ENCODE measurements at regions not wholly inside any gene's neighbourhood (a gene's known extent, or its start where the extent isn't known, plus 50 kb on each side); places are given as distances from the start of the nearest gene placed in this dataset.

DNA sequence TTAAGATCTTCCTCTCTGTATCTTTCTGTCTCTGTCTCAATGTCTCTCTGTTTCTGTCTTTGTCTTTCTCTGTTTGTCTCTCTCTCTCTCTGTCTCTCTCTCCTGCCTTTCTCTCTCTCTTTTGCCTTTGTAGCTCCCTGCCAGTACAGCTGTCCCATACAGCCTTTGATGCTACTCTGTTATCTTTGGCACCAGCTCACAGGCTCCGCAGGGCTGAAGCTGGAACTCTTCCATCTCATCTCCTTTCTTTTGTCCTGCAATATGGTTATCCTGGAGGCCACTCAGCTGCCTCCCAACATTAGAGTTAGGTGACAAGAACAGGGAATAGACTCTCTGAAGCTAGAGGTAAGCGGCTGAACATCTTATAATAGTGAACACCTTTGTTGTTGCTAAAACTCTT is 354.3 kb upstream of the NEGR1 start:
- ATAC-seq (ENCODE audit: low read depth in 2 of 2) = no peak
- H3K27ac Mint-ChIP-seq = no peak overlapping the region
- H3K4me3 Mint-ChIP-seq = no peak overlapping the region
- no peaks in the 10 kb centered on the region for H3K36me3 Mint-ChIP-seq
- no peaks in the 10 kb centered on the region for H3K9me3 Mint-ChIP-seq
- no peak for DNase-seq
- no peaks in the 10 kb centered on the region for H3K27me3 Mint-ChIP-seq
- no peaks in the 10 kb centered on the region for H3K4me1 Mint-ChIP-seq

- Mint-ChIP-seq H3K4me1 (no peaks in the 10 kb centered on the region), H3K27me3 (no peaks in the 10 kb centered on the region), H3K9me3 (no peaks in the 10 kb centered on the region), H3K4me3 (no peak overlapping the region), H3K36me3 (no peaks in the 10 kb centered on the region), H3K27ac (no peak overlapping the region)
- DNase-seq (no peak), ATAC-seq (ENCODE audit: low read depth in 2 of 2) (no peak)
Observed at GRCh38 chr1:72635719-72636118, 353.4 kb upstream of the NEGR1 start.

- H3K4me3 Mint-ChIP-seq = no peak overlapping the region
- DNase-seq (no peak), ATAC-seq (ENCODE audit: low read depth in 2 of 2) (no peak)
- H3K27me3 Mint-ChIP-seq = no peaks in the 10 kb centered on the region
- H3K27ac Mint-ChIP-seq = no peak overlapping the region
- H3K4me1 Mint-ChIP-seq = no peaks in the 10 kb centered on the region
- H3K36me3 Mint-ChIP-seq = no peaks in the 10 kb centered on the region
- H3K9me3 Mint-ChIP-seq = no peaks in the 10 kb centered on the region
Observed at GRCh38 chr1:72634946-72635345, 352.6 kb upstream of the NEGR1 start.

DNA sequence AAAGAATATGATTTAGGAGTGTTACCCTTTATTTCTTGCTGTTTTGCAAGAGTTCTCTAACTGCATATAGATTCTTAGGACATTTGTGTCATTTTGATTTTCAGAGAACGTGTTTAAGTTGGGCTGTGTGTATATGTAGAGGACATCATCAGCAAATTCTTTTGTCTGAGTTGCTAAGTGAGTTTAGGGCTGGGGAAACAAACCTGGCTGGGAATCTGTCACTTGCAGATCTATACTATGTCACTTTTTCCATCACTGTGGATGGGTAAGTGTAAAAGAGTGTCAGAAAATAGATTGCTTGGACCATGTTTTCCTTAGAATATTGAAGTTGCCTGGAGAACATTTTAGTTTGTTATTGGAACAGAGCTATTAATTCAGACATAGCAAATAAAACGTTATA is 349.1 kb upstream of the NEGR1 start:
- Mint-ChIP-seq H3K36me3 (no peaks in the 10 kb centered on the region), H3K9me3 (no peaks in the 10 kb centered on the region), H3K4me3 (no peak overlapping the region), H3K4me1 (no peaks in the 10 kb centered on the region), H3K27ac (no peak overlapping the region), H3K27me3 (no peaks in the 10 kb centered on the region)
- DNase-seq = no peak
- no peak for ATAC-seq (ENCODE audit: low read depth in 2 of 2)

GRCh38 chr1:72623299-72623708 is 341.0 kb upstream of the NEGR1 start:
- no peak for DNase-seq
- H3K4me1 Mint-ChIP-seq = peaks cover 0 to 6% (median 4%) of the 10 kb centered on the region in 3 donors

GRCh38 chr1:72620453-72620852 is 338.1 kb upstream of the NEGR1 start:
- Mint-ChIP-seq H3K9me3 (no peaks in the 10 kb centered on the region), H3K27me3 (no peaks in the 10 kb centered on the region), H3K4me3 (no peak overlapping the region), H3K27ac (no peak overlapping the region), H3K36me3 (no peaks in the 10 kb centered on the region), H3K4me1 (peaks cover 0 to 6% (median 4%) of the 10 kb centered on the region in 3 donors)
- no peak for ATAC-seq (ENCODE audit: low read depth in 2 of 2)
- no peak for DNase-seq

More at GRCh38 chr1:72623299-72623708, 341.0 kb upstream of the NEGR1 start:
- ATAC-seq (ENCODE audit: low read depth in 2 of 2) = peak in 1 of 2 donors; percentile 50
- no peaks in the 10 kb centered on the region for H3K27me3 Mint-ChIP-seq
- H3K4me3 Mint-ChIP-seq = peak overlapping the region in 2 of 8 donors; percentile 2 to 10
- H3K36me3 Mint-ChIP-seq = no peaks in the 10 kb centered on the region
- peak overlapping the region in 1 of 6 donors; percentile 4 for H3K27ac Mint-ChIP-seq
- no peaks in the 10 kb centered on the region for H3K9me3 Mint-ChIP-seq

DNA sequence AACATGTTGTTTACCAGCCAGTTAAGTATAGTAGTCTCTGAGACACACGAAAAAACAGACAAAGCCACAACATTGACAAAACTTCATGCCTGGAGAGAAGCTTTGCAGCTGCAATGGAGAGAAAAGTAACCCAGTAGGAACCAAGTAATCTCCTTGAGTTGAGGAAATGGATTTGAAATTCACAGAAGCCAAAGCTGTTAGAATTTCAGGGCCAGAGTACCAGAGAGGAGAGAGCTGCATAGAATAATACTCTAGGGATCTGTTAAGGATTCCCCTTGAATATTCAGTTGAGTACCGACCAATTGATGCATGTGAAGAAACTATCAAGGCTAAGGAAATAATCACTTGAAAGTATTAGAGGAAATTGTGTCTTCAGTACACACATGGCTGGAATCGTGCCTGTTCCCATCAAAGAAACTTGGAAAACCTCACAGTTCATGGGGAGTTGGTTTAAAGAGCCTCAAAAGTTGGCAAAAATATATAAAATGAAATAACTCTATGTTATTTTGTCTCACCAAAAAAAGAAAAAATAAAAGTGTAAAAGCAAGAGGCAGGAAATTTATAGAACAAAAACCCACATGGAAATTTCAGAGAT is 324.0 kb upstream of the NEGR1 start:
- no peaks in the 10 kb centered on the region for H3K36me3 Mint-ChIP-seq
- no peak for ATAC-seq (ENCODE audit: low read depth in 2 of 2)
- H3K27ac Mint-ChIP-seq = no peak overlapping the region
- no peak overlapping the region for H3K4me3 Mint-ChIP-seq
- no peaks in the 10 kb centered on the region for H3K27me3 Mint-ChIP-seq
- no peak for DNase-seq
- H3K9me3 Mint-ChIP-seq = no peaks in the 10 kb centered on the region
- no peaks in the 10 kb centered on the region for H3K4me1 Mint-ChIP-seq

DNA sequence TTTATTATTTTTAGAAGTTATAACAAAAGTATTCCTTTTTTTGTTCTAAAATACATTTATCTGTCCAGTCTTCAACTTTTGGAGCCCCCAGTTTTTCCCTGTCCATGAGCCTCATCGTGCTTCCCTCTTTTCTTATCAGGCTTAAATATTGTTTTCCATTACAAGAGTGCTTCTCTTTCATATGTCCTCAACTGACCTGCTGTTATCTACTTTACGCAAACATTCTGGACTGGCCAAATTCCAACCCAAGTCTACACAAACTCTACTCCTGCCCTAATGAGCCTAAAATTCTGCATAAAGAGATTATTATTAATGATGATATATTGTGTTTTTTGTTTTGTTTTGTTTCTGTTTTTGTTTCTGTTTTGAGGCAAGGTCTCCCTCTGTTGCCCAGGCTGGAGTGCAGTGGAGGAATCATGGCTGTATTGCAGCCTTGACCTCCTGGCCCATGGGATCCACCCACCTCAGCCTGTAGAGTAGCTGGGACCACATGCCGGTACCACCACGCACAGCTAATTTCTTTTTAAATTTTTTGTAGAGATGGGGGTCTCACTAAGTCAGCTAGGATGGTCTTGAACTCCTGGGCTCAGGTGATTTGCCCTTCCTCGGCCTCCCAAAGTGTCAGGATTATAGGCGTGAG is 318.8 kb upstream of the NEGR1 start:
- Mint-ChIP-seq H3K4me1 (no peaks in the 10 kb centered on the region), H3K4me3 (no peak overlapping the region), H3K27ac (no peak overlapping the region), H3K36me3 (no peaks in the 10 kb centered on the region), H3K9me3 (peaks cover 0 to 2% (median 0%) of the 10 kb centered on the region in 7 donors), H3K27me3 (no peaks in the 10 kb centered on the region)
- DNase-seq (no peak), ATAC-seq (ENCODE audit: low read depth in 2 of 2) (no peak)

DNA sequence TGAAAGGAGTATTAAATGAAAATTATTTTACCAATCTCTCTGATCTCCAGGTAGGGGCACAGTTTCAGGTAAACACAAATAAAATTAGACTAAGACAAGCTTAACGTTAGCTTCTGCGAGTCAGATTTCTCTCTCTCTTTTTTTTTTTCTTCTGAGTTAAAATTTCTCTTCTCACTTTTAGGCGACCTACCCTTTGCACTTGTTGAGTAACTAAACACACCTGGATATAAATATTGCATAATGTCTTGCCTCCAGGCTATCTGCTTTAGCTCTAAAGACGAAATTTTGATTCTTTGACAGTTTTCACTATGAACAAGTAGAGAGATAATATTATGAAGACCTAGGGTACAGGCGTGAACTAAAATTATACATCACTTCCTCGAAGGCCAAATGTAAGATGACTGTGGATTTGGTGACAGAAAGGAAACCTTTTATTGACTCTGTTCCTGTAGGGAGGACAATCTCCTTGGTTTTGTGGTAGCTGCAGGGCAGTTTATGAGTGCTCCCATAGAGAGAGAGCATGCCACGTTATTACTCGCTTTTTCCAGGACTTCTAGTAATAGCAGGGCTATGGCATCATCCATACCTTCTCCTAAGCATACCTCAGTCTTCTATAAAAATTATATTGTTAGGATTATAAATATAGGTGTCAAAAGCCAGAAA is 303.8 kb upstream of the NEGR1 start:
- Mint-ChIP-seq H3K36me3 (no peaks in the 10 kb centered on the region), H3K27ac (no peak overlapping the region), H3K4me3 (no peak overlapping the region), H3K9me3 (peaks cover 0 to 2% (median 0%) of the 10 kb centered on the region in 7 donors), H3K4me1 (no peaks in the 10 kb centered on the region), H3K27me3 (no peaks in the 10 kb centered on the region)
- DNase-seq = no peak
- no peak for ATAC-seq (ENCODE audit: low read depth in 2 of 2)

GRCh38 chr1:72579629-72580028 is 297.3 kb upstream of the NEGR1 start:
- H3K36me3 Mint-ChIP-seq = no peaks in the 10 kb centered on the region
- H3K27ac Mint-ChIP-seq = no peak overlapping the region
- peaks cover 0 to 3% (median 0%) of the 10 kb centered on the region in 7 donors for H3K9me3 Mint-ChIP-seq
- no peak overlapping the region for H3K4me3 Mint-ChIP-seq
- H3K4me1 Mint-ChIP-seq = no peaks in the 10 kb centered on the region
- no peak for DNase-seq
- no peaks in the 10 kb centered on the region for H3K27me3 Mint-ChIP-seq
- no peak for ATAC-seq (ENCODE audit: low read depth in 2 of 2)

GRCh38 chr1:72570815-72571214 is 288.5 kb upstream of the NEGR1 start:
- Mint-ChIP-seq H3K27ac (no peak overlapping the region), H3K4me3 (no peak overlapping the region), H3K9me3 (peaks cover 0 to 3% (median 0%) of the 10 kb centered on the region in 7 donors), H3K36me3 (no peaks in the 10 kb centered on the region), H3K27me3 (no peaks in the 10 kb centered on the region), H3K4me1 (no peaks in the 10 kb centered on the region)
- no peak for ATAC-seq (ENCODE audit: low read depth in 2 of 2)
- no peak for DNase-seq

DNA sequence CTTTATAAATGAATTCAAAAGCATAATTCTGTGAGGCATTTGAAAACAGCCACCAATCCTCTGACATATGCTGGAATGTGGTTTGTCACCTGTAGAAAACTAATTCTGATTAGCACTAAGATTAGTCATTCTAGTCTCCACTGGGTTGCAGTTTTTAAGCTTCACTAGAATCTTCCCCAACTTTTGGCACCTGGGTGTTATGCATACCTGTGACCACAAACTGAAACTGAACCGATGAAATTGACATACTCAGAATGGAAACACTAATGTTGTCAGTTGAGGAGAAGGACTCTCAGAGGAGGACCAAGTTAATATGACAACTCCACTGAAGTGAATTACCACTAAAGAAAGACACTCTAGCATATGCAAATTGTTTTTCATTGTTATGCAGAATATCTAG is 285.8 kb upstream of the NEGR1 start:
- ATAC-seq (ENCODE audit: low read depth in 2 of 2) (no peak), DNase-seq (no peak)
- Mint-ChIP-seq H3K36me3 (no peaks in the 10 kb centered on the region), H3K9me3 (peaks cover 0 to 3% (median 0%) of the 10 kb centered on the region in 7 donors), H3K4me3 (no peak overlapping the region), H3K27ac (no peak overlapping the region), H3K4me1 (no peaks in the 10 kb centered on the region), H3K27me3 (no peaks in the 10 kb centered on the region)

DNA sequence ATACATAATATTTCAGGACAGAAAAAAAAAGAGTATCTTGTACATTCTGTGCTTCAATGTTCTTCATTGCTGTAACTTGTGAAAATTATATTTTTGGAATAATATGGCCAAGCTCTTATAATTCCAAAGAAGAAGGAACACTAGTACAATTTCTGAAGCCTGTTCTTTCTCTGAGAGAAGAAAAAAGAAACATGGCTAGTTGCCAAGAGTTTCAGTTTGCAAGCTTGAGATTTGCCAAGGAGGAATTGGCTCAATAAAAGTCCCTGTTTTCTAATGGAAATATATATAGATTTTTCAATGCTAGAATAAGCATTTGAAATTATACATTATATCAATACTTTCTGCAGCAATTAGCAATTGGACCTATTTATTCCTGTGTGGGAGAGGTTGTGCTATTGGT is 285.2 kb upstream of the NEGR1 start:
- Mint-ChIP-seq H3K9me3 (peaks cover 0 to 3% (median 0%) of the 10 kb centered on the region in 7 donors), H3K4me1 (no peaks in the 10 kb centered on the region), H3K27ac (no peak overlapping the region), H3K36me3 (no peaks in the 10 kb centered on the region), H3K4me3 (no peak overlapping the region), H3K27me3 (no peaks in the 10 kb centered on the region)
- ATAC-seq (ENCODE audit: low read depth in 2 of 2) (no peak), DNase-seq (no peak)

DNA sequence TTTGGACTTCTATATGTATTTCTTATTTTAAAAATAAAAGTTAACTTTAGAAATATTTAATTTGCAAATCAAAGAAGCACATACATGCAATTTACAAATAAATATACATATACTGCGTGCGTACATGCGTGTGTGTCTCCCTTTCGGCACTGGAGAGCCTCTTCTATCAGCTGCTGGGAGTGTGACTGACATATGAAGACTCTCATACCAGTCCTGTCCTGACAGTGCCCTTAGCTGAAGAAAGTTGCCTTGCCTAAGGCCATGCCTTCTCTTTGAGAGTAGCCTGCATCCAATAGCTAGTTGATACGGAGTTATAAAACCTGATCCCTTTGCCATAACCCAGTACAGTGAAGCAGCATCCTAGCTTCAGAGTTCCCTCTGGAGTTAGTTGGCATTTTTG is 282.4 kb upstream of the NEGR1 start:
- H3K27me3 Mint-ChIP-seq = no peaks in the 10 kb centered on the region
- H3K4me3 Mint-ChIP-seq = no peak overlapping the region
- no peaks in the 10 kb centered on the region for H3K4me1 Mint-ChIP-seq
- no peak overlapping the region for H3K27ac Mint-ChIP-seq
- no peaks in the 10 kb centered on the region for H3K9me3 Mint-ChIP-seq
- ATAC-seq (ENCODE audit: low read depth in 2 of 2) = no peak
- DNase-seq = no peak
- no peaks in the 10 kb centered on the region for H3K36me3 Mint-ChIP-seq

Measured in naive B cell (primary cell).